GM21619 (cell line): ENCODE measurements at regions not wholly inside any gene's neighbourhood (a gene's known extent, or its start where the extent isn't known, plus 50 kb on each side); places are given as distances from the start of the nearest gene placed in this dataset.
"Not testable (repeated sequence)": the region's sequence is repeated elsewhere in the genome, so short reads cannot be mapped to it uniquely, and the experiment has no call there.

ENCODE experiments used
- ATAC-seq: cut with Tn5 transposase; IDR thresholded peaks from one replicate; pipeline ENCODE4 v1.9.1; 2021; ENCODE audit not compliant: unreplicated experiment

DNA sequence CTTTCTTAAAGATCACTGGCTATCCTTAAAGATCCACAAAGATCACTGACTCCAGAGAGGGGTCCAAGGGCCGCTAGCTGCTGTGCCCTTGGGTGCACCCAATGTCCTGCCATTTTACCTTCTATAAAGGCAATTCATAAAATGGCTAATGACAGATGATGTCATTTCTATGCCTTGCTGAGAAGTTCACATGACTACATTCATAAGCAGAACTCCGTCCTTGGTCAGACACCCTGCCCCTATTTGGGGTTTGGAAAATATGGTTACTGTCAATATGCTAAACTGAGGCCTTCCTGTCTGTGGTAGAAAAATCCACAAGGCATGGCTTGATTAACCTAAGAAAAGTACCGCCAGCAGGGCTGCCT is 60.9 kb upstream of the BMAL1 start:
- ATAC-seq = no peak

DNA sequence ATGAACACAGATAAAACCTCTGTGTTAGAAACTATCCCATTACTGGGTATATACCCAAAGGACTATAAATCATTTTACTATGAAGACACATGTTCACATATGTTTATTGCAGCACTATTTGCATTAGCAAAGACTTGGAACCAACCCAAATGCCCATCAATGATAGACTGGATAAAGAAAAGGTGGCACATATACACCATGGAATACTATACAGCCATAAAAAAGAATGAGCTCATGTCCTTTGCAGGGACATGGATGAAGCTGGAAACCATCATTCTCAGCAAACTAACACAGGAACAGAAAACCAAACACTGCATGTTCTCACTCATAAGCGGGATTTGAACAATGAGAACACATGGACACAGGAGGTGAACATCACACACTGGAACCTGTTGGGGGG is 58.9 kb upstream of the BMAL1 start:
- ATAC-seq = not testable (repeated sequence)

GRCh38 chr11:13220148-13220547 is 57.4 kb upstream of the BMAL1 start:
- no peak for ATAC-seq

- ATAC-seq = no peak
Measured at GRCh38 chr11:13221722-13222121, 55.9 kb upstream of the BMAL1 start.

DNA sequence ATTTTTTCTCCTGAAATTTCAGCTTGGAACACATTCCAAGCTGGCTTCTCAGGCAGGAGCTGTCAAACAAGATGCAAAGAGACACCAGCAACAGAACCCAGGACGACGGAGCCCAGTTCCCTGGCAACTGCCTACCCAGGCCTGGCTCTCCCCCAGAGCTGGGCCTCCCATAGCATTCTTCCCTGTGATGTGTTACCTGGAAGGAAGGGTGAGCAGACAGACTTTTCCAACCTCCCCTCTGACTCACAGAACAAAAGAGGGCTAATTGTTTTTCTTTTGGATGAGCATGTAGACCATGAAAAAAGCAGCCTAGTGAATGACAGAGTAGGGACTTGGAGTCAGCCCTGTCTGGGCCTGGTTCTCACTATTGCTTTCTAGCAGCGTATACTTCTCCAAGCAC is 55.3 kb upstream of the BMAL1 start:
- no peak for ATAC-seq

GRCh38 chr11:13223112-13223511 is 54.5 kb upstream of the BMAL1 start:
- no peak for ATAC-seq

- no peak for ATAC-seq
Measured at GRCh38 chr11:13224324-13224723, 53.3 kb upstream of the BMAL1 start.

DNA sequence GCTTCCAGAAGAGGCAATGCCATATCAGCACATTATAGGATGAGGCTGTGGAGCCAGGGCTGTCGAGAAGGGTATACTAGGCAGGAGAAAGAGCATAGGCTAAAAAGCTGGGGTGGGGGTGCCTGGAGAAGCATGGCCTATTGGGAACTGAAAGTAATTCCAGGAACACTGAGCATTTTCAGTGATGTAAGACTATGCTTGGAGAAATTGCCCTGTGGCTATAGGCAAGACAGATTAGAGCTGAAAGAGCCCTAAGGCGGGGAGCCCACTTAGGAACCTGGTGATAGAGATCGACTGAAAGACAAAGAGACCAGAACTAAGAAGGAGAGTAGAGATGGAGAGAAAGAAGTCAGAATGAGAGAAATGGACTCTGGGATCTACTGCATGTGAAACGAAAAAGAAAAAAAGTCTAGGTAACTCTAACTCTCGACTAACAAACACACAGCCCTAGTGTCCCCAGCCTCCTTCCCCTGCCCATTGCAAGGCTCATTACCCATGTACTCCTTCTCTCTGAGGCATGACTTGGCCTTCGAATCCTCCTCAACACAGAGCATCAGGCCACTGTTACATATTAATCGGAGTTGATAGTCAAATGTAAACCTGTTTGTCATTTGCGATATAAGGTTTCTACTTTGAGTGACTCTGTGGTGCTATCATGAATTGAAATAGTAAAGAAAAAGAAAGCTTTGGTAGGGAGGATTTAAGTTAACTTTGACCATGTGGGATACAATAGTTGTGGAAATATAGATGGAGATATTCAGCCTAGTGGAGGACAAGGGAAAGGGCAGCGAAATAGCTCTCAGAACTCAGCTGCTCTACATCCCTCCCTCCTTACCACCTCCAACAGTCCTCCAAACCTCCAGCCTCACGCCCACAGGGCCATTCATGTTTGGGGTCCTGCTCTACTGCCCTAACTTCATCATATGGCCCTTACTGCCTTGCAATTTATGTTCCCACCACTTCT is 52.3 kb upstream of the BMAL1 start:
- ATAC-seq = no peak

GRCh38 chr11:13227676-13228255 is 49.8 kb upstream of the BMAL1 start:
- ATAC-seq = no peak
